ENCODE measurements at regions not wholly inside any gene's neighbourhood (a gene's known extent, or its start where the extent isn't known, plus 50 kb on each side); places are given as distances from the start of the nearest gene placed in this dataset.
A peak's percentile ranks its signal among the peaks of the same experiment; 100 is the strongest.

DNA sequence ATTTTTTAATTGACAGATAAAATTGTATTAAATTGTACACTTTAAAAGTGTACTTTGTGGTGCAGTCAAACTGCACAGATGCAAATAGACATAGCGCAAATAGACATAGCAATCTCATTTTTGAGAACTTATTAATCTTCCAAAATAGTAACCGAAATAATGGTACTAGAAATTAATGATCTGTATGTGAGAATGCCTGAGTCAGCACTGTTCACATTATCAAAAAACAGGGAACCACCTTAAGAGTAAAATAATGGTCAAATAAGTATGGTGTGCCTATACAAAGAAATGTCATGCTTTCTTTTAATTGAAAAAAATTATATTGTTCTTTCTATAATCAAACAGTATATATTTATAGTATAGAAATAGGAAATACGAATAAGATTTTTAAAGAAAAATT lies 461.9 kb downstream of the EFNA5 start:
- CTCF ChIA-PET = no interaction called here

More for the DNA sequence above, 461.9 kb downstream of the EFNA5 start:
- intact Hi-C loops (cut with micrococcal nuclease) (no loop called here), in situ Hi-C loops (cut with MboI; ENCODE audit: low sequenced_read_pairs) (no loop called here), dilution Hi-C loops (cut with HindIII; ENCODE audit: low sequenced_read_pairs, unreplicated experiment) (no loop called here)
- no peaks in the 10 kb centered on the region for H3K9me3 ChIP-seq (ENCODE audit: control insufficient read depth, insufficient read depth, low read length)
- no peaks in the 10 kb centered on the region for H4K20me1 ChIP-seq (ENCODE audit: insufficient read depth, low read length)
- no peak overlapping the region for H3K9ac ChIP-seq (ENCODE audit: low read depth, low read length)
- no peak overlapping the region for H2BK5ac ChIP-seq (ENCODE audit: low read depth, low read length, poor library complexity, severe bottlenecking)
- no peak overlapping the region for H2BK20ac ChIP-seq (ENCODE audit: low read depth, low read length)
- H3K4me2 ChIP-seq (ENCODE audit: low read depth, low read length) = no peak overlapping the region
- no peak overlapping the region for H3K18ac ChIP-seq (ENCODE audit: low read depth, low read length)
- H2BK15ac ChIP-seq (ENCODE audit: low read depth, low read length) = no peak overlapping the region
- POLR2A ChIA-PET (ENCODE audit: unreplicated experiment) = no interaction called here
- no peak overlapping the region for H2AFZ ChIP-seq (replicated peaks; ENCODE audit: low read length, poor library complexity)
- no peaks in the 10 kb centered on the region for H3K27me3 ChIP-seq (ENCODE audit: control insufficient read depth, insufficient read depth, low read length)
- ATAC-seq (ENCODE audit: low read depth) (no peak), DNase-seq (no peak)
- no peak overlapping the region for H2AK5ac ChIP-seq (ENCODE audit: low read depth, low read length)
- H3K79me1 ChIP-seq (ENCODE audit: low read depth in 1 of 2, low read length in 2 of 2) = no peaks in the 10 kb centered on the region
- no peak overlapping the region for H2AK9ac ChIP-seq (replicated peaks; ENCODE audit: low read depth, low read length, poor library complexity)
- no peak overlapping the region for H2BK120ac ChIP-seq (ENCODE audit: low read depth, low read length)
- H4K91ac ChIP-seq (ENCODE audit: insufficient read depth, low read depth, low read length) = no peak overlapping the region
- H3K4me1 ChIP-seq (ENCODE audit: control insufficient read depth, insufficient read depth, low read length) = no peaks in the 10 kb centered on the region
- H3K4ac ChIP-seq (ENCODE audit: low read depth, low read length) = no peak overlapping the region
- H3K56ac ChIP-seq (ENCODE audit: extremely low read depth, insufficient read depth, low read length) = no peak overlapping the region
- H3K4me3 ChIP-seq (ENCODE audit: insufficient read depth, low read depth, low read length) = no peak overlapping the region
- H4K5ac ChIP-seq (ENCODE audit: low read depth, low read length) = no peak overlapping the region
- no peak overlapping the region for H3K14ac ChIP-seq (replicated peaks; ENCODE audit: low read depth, low read length)
- no peaks in the 10 kb centered on the region for H3K9me1 ChIP-seq (ENCODE audit: insufficient read depth, low read length)
- no peaks in the 10 kb centered on the region for H3K36me3 ChIP-seq (ENCODE audit: control insufficient read depth, insufficient read depth, low read length)
- WGBS, 2 experiments (ENCODE audit: extremely low coverage in 2 of 2, insufficient read length in 1 of 2) = no CpG with 5 or more reads among the region's 3 CpGs
- no TSS peak for BruUV-seq (replicated peaks)
- H4K8ac ChIP-seq (ENCODE audit: low read depth in 2 of 2, low read length in 2 of 2) = no peak overlapping the region
- no peak overlapping the region for H3K23ac ChIP-seq (ENCODE audit: low read depth, low read length)
- peak; percentile 86 for TF ChIP-seq MAFK (IDR thresholded peaks at IDR 0.05; ENCODE audit: low read depth, low read length)
- no peak for TF ChIP-seq USF2 (IDR thresholded peaks at IDR 0.05; ENCODE audit: low read depth, low read length)
- H3K27ac ChIP-seq (ENCODE audit: insufficient read depth, low read length) = no peak overlapping the region

Measured in IMR-90 (cell line).